DOHH2 (cell line): ENCODE measurements at regions not wholly inside any gene's neighbourhood (a gene's known extent, or its start where the extent isn't known, plus 50 kb on each side); places are given as distances from the start of the nearest gene placed in this dataset.

Source experiments
- CTCF ChIP-seq: fragments of 200-600 bp; sonication (generic); IDR thresholded peaks from one replicate; pipeline ENCODE4 v1.5.1; 2014; ENCODE audit warnings: antibody characterized with exemption, mild to moderate bottlenecking, low read depth, low read length; ENCODE audit not compliant: poor library complexity, severe bottlenecking
- EZH2phosphoT487 ChIP-seq: fragments of 200-600 bp; sonication (generic); IDR thresholded peaks from 2 replicates; pipeline ENCODE4 v1.6.1; 2017; ENCODE audit warnings: borderline replicate concordance, mild to moderate bottlenecking, antibody characterized with exemption, low read length, moderate library complexity, mixed read lengths

- no peak for TF ChIP-seq CTCF
- TF ChIP-seq EZH2phosphoT487, result no peak
Observed at GRCh38 chr3:34070831-34071585, 272.6 kb downstream of the PDCD6IP start.
